ENCODE measurements at regions not wholly inside any gene's neighbourhood (a gene's known extent, or its start where the extent isn't known, plus 50 kb on each side); places are given as distances from the start of the nearest gene placed in this dataset.

DNA sequence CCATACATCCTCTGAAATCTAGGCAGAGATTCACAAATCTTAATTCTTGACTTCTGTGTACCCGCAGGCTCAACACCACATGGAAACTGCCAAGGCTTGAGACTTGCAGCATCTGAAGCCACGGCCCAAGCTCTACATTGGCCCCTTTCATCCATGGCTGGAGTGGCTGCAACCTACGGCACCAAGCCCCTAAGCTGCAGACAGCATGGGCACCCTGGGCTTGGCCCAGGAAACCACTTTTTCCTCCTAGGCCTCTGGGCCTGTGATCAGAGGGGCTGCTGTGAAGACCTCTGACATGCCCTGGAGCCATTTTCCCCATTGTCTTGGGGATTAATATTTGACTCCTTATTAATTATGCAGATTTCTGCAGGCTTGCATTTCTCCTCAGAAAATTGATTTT, 457.9 kb downstream of the GRIA2 start:
- TF ChIP-seq, protein P1, sequence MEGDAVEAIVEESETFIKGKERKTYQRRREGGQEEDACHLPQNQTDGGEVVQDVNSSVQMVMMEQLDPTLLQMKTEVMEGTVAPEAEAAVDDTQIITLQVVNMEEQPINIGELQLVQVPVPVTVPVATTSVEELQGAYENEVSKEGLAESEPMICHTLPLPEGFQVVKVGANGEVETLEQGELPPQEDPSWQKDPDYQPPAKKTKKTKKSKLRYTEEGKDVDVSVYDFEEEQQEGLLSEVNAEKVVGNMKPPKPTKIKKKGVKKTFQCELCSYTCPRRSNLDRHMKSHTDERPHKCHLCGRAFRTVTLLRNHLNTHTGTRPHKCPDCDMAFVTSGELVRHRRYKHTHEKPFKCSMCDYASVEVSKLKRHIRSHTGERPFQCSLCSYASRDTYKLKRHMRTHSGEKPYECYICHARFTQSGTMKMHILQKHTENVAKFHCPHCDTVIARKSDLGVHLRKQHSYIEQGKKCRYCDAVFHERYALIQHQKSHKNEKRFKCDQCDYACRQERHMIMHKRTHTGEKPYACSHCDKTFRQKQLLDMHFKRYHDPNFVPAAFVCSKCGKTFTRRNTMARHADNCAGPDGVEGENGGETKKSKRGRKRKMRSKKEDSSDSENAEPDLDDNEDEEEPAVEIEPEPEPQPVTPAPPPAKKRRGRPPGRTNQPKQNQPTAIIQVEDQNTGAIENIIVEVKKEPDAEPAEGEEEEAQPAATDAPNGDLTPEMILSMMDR (conservative IDR thresholded peaks at IDR 0.05; ENCODE audit: low read length): no peak
- no peak for TF ChIP-seq EZH2phosphoT487 (IDR thresholded peaks at IDR 0.05; ENCODE audit: borderline replicate concordance, low read depth, low read length)
